ENCODE measurements at regions not wholly inside any gene's neighbourhood (a gene's known extent, or its start where the extent isn't known, plus 50 kb on each side); places are given as distances from the start of the nearest gene placed in this dataset.

- no peak overlapping the region for H3K4me2 ChIP-seq (ENCODE audit: low read length)
- no peaks in the 10 kb centered on the region for H3K9me3 ChIP-seq (replicated peaks; ENCODE audit: low read length)
- no peak overlapping the region for H3K4me3 ChIP-seq (ENCODE audit: low read length)
- no peaks in the 10 kb centered on the region for H3K36me3 ChIP-seq (ENCODE audit: insufficient read depth, low read length)
- H3K27me3 ChIP-seq (ENCODE audit: control insufficient read depth, insufficient read depth, low read length) = no peaks in the 10 kb centered on the region
- no peaks in the 10 kb centered on the region for H3K4me1 ChIP-seq (ENCODE audit: control insufficient read depth, insufficient read depth, low read length)
- H3K9ac ChIP-seq (ENCODE audit: low read depth, low read length) = no peak overlapping the region
These were observed 484.2 kb downstream of the ANKRD7 start for GRCh38 chr7:118708741-118709140.

- no peaks in the 10 kb centered on the region for H3K27me3 ChIP-seq (ENCODE audit: control insufficient read depth, insufficient read depth, low read length)
- H3K36me3 ChIP-seq (ENCODE audit: insufficient read depth, low read length) = no peaks in the 10 kb centered on the region
- H3K4me1 ChIP-seq (ENCODE audit: control insufficient read depth, insufficient read depth, low read length) = no peaks in the 10 kb centered on the region
- no peak overlapping the region for H3K4me2 ChIP-seq (ENCODE audit: low read length)
- no peak overlapping the region for H3K4me3 ChIP-seq (ENCODE audit: low read length)
- no peaks in the 10 kb centered on the region for H3K9me3 ChIP-seq (replicated peaks; ENCODE audit: low read length)
- H3K9ac ChIP-seq (ENCODE audit: low read depth, low read length) = no peak overlapping the region
These were observed 487.2 kb downstream of the ANKRD7 start for GRCh38 chr7:118711688-118712087.

- Histone ChIP-seq H3K4me2 (ENCODE audit: low read length) (no peak overlapping the region), H3K9ac (ENCODE audit: low read depth, low read length) (no peak overlapping the region), H3K27me3 (ENCODE audit: control insufficient read depth, insufficient read depth, low read length) (no peaks in the 10 kb centered on the region), H3K36me3 (ENCODE audit: insufficient read depth, low read length) (no peaks in the 10 kb centered on the region), H3K9me3 (replicated peaks; ENCODE audit: low read length) (no peaks in the 10 kb centered on the region), H3K4me3 (ENCODE audit: low read length) (no peak overlapping the region), H3K4me1 (ENCODE audit: control insufficient read depth, insufficient read depth, low read length) (no peaks in the 10 kb centered on the region)
These were observed 488.5 kb downstream of the ANKRD7 start for GRCh38 chr7:118713039-118713438.

GRCh38 chr7:118720632-118721031 is 496.1 kb downstream of the ANKRD7 start:
- no peak overlapping the region for H3K4me2 ChIP-seq (ENCODE audit: low read length)
- H3K9me3 ChIP-seq (replicated peaks; ENCODE audit: low read length) = no peaks in the 10 kb centered on the region
- no peaks in the 10 kb centered on the region for H3K36me3 ChIP-seq (ENCODE audit: insufficient read depth, low read length)
- H3K4me3 ChIP-seq (ENCODE audit: low read length) = no peak overlapping the region
- no peak overlapping the region for H3K9ac ChIP-seq (ENCODE audit: low read depth, low read length)
- no peaks in the 10 kb centered on the region for H3K4me1 ChIP-seq (ENCODE audit: control insufficient read depth, insufficient read depth, low read length)
- H3K27me3 ChIP-seq (ENCODE audit: control insufficient read depth, insufficient read depth, low read length) = no peaks in the 10 kb centered on the region

GRCh38 chr7:118731854-118732253 is 507.4 kb downstream of the ANKRD7 start:
- no peaks in the 10 kb centered on the region for H3K4me1 ChIP-seq (ENCODE audit: control insufficient read depth, insufficient read depth, low read length)
- H3K36me3 ChIP-seq (ENCODE audit: insufficient read depth, low read length) = no peaks in the 10 kb centered on the region
- no peaks in the 10 kb centered on the region for H3K9me3 ChIP-seq (replicated peaks; ENCODE audit: low read length)
- H3K4me2 ChIP-seq (ENCODE audit: low read length) = no peak overlapping the region
- no peaks in the 10 kb centered on the region for H3K27me3 ChIP-seq (ENCODE audit: control insufficient read depth, insufficient read depth, low read length)
- H3K9ac ChIP-seq (ENCODE audit: low read depth, low read length) = no peak overlapping the region
- H3K4me3 ChIP-seq (ENCODE audit: low read length) = no peak overlapping the region

- no peaks in the 10 kb centered on the region for H3K27me3 ChIP-seq (ENCODE audit: control insufficient read depth, insufficient read depth, low read length)
- H3K4me3 ChIP-seq (ENCODE audit: low read length) = no peak overlapping the region
- no peaks in the 10 kb centered on the region for H3K36me3 ChIP-seq (ENCODE audit: insufficient read depth, low read length)
- H3K9me3 ChIP-seq (replicated peaks; ENCODE audit: low read length) = no peaks in the 10 kb centered on the region
- no peaks in the 10 kb centered on the region for H3K4me1 ChIP-seq (ENCODE audit: control insufficient read depth, insufficient read depth, low read length)
- no peak overlapping the region for H3K4me2 ChIP-seq (ENCODE audit: low read length)
- H3K9ac ChIP-seq (ENCODE audit: low read depth, low read length) = no peak overlapping the region
These were observed 510.0 kb downstream of the ANKRD7 start for GRCh38 chr7:118734541-118734940.

- Histone ChIP-seq H3K4me3 (ENCODE audit: low read length) (no peak overlapping the region), H3K9ac (ENCODE audit: low read depth, low read length) (no peak overlapping the region), H3K4me2 (ENCODE audit: low read length) (no peak overlapping the region), H3K36me3 (ENCODE audit: insufficient read depth, low read length) (no peaks in the 10 kb centered on the region), H3K4me1 (ENCODE audit: control insufficient read depth, insufficient read depth, low read length) (no peaks in the 10 kb centered on the region), H3K27me3 (ENCODE audit: control insufficient read depth, insufficient read depth, low read length) (no peaks in the 10 kb centered on the region), H3K9me3 (replicated peaks; ENCODE audit: low read length) (no peaks in the 10 kb centered on the region)
These were observed 510.9 kb downstream of the ANKRD7 start for GRCh38 chr7:118735441-118735840.

- H3K4me2 ChIP-seq (ENCODE audit: low read length) = no peak overlapping the region
- H3K4me3 ChIP-seq (ENCODE audit: low read length) = no peak overlapping the region
- H3K4me1 ChIP-seq (ENCODE audit: control insufficient read depth, insufficient read depth, low read length) = no peaks in the 10 kb centered on the region
- H3K9ac ChIP-seq (ENCODE audit: low read depth, low read length) = no peak overlapping the region
- H3K27me3 ChIP-seq (ENCODE audit: control insufficient read depth, insufficient read depth, low read length) = no peaks in the 10 kb centered on the region
- no peaks in the 10 kb centered on the region for H3K36me3 ChIP-seq (ENCODE audit: insufficient read depth, low read length)
- H3K9me3 ChIP-seq (replicated peaks; ENCODE audit: low read length) = peaks cover 3% of the 10 kb centered on the region
These were observed 513.4 kb downstream of the ANKRD7 start for GRCh38 chr7:118737935-118738334.

- Histone ChIP-seq H3K36me3 (ENCODE audit: insufficient read depth, low read length) (no peaks in the 10 kb centered on the region), H3K4me2 (ENCODE audit: low read length) (no peak overlapping the region), H3K4me1 (ENCODE audit: control insufficient read depth, insufficient read depth, low read length) (no peaks in the 10 kb centered on the region), H3K9me3 (replicated peaks; ENCODE audit: low read length) (peaks cover 3% of the 10 kb centered on the region), H3K27me3 (ENCODE audit: control insufficient read depth, insufficient read depth, low read length) (no peaks in the 10 kb centered on the region), H3K9ac (ENCODE audit: low read depth, low read length) (no peak overlapping the region), H3K4me3 (ENCODE audit: low read length) (no peak overlapping the region)
These were observed 521.4 kb downstream of the ANKRD7 start for GRCh38 chr7:118745927-118746326.

GRCh38 chr7:118747473-118747872 is 523.0 kb downstream of the ANKRD7 start:
- Histone ChIP-seq H3K36me3 (ENCODE audit: insufficient read depth, low read length) (no peaks in the 10 kb centered on the region), H3K4me3 (ENCODE audit: low read length) (no peak overlapping the region), H3K9me3 (replicated peaks; ENCODE audit: low read length) (no peaks in the 10 kb centered on the region), H3K9ac (ENCODE audit: low read depth, low read length) (no peak overlapping the region), H3K4me2 (ENCODE audit: low read length) (no peak overlapping the region), H3K27me3 (ENCODE audit: control insufficient read depth, insufficient read depth, low read length) (no peaks in the 10 kb centered on the region), H3K4me1 (ENCODE audit: control insufficient read depth, insufficient read depth, low read length) (no peaks in the 10 kb centered on the region)

- Histone ChIP-seq H3K4me1 (ENCODE audit: control insufficient read depth, insufficient read depth, low read length) (no peaks in the 10 kb centered on the region), H3K4me2 (ENCODE audit: low read length) (no peak overlapping the region), H3K27me3 (ENCODE audit: control insufficient read depth, insufficient read depth, low read length) (no peaks in the 10 kb centered on the region), H3K9me3 (replicated peaks; ENCODE audit: low read length) (no peaks in the 10 kb centered on the region), H3K4me3 (ENCODE audit: low read length) (no peak overlapping the region), H3K9ac (ENCODE audit: low read depth, low read length) (no peak overlapping the region), H3K36me3 (ENCODE audit: insufficient read depth, low read length) (no peaks in the 10 kb centered on the region)
These were observed 529.0 kb downstream of the ANKRD7 start for GRCh38 chr7:118753479-118753878.

GRCh38 chr7:118754608-118755007 is 530.1 kb downstream of the ANKRD7 start:
- Histone ChIP-seq H3K4me2 (ENCODE audit: low read length) (no peak overlapping the region), H3K9me3 (replicated peaks; ENCODE audit: low read length) (no peaks in the 10 kb centered on the region), H3K27me3 (ENCODE audit: control insufficient read depth, insufficient read depth, low read length) (no peaks in the 10 kb centered on the region), H3K4me3 (ENCODE audit: low read length) (no peak overlapping the region), H3K4me1 (ENCODE audit: control insufficient read depth, insufficient read depth, low read length) (no peaks in the 10 kb centered on the region), H3K36me3 (ENCODE audit: insufficient read depth, low read length) (no peaks in the 10 kb centered on the region), H3K9ac (ENCODE audit: low read depth, low read length) (no peak overlapping the region)
